ENCODE measurements at regions not wholly inside any gene's neighbourhood (a gene's known extent, or its start where the extent isn't known, plus 50 kb on each side); places are given as distances from the start of the nearest gene placed in this dataset.

- Histone ChIP-seq H3K27ac (ENCODE audit: low read depth, low read length, poor library complexity, severe bottlenecking) (no peak overlapping the region), H4K20me1 (ENCODE audit: insufficient read depth, low read length) (no peaks in the 10 kb centered on the region), H3K79me2 (ENCODE audit: insufficient read depth, low read depth, low read length) (no peaks in the 10 kb centered on the region), H3K4me2 (ENCODE audit: low read length) (peak overlapping the region; percentile 54), H2AFZ (ENCODE audit: low read length) (peak overlapping the region; percentile 90), H3K9me2 (ENCODE audit: insufficient read depth, low read length) (no peaks in the 10 kb centered on the region), H3K4me1 (ENCODE audit: insufficient read depth, low read length, poor library complexity, severe bottlenecking) (peaks cover 35% of the 10 kb centered on the region), H3K9me3 (ENCODE audit: low read length) (peaks cover 8% of the 10 kb centered on the region), H3K36me3 (ENCODE audit: insufficient read depth, low read length) (0 out of 2 replicates have a peak, but pooled peaks cover 6% of the 10 kb centered on the region), H3K4me3 (ENCODE audit: low read depth, low read length, poor library complexity, severe bottlenecking) (no peak overlapping the region)
- intact Hi-C loops (cut with micrococcal nuclease; ENCODE audit: unreplicated experiment), result no loop called here
- TF ChIP-seq, protein P1, sequence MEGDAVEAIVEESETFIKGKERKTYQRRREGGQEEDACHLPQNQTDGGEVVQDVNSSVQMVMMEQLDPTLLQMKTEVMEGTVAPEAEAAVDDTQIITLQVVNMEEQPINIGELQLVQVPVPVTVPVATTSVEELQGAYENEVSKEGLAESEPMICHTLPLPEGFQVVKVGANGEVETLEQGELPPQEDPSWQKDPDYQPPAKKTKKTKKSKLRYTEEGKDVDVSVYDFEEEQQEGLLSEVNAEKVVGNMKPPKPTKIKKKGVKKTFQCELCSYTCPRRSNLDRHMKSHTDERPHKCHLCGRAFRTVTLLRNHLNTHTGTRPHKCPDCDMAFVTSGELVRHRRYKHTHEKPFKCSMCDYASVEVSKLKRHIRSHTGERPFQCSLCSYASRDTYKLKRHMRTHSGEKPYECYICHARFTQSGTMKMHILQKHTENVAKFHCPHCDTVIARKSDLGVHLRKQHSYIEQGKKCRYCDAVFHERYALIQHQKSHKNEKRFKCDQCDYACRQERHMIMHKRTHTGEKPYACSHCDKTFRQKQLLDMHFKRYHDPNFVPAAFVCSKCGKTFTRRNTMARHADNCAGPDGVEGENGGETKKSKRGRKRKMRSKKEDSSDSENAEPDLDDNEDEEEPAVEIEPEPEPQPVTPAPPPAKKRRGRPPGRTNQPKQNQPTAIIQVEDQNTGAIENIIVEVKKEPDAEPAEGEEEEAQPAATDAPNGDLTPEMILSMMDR (conservative IDR thresholded peaks at IDR 0.05; ENCODE audit: low read length), result no peak
- no peak for TF ChIP-seq EZH2phosphoT487 (IDR thresholded peaks at IDR 0.05; ENCODE audit: borderline replicate concordance, low read depth, low read length)
- ChIA-PET POLR2A (interaction anchor here (0.7 to 0.8 kb wide), 2 partner anchors 10 to 551 kb away, joined by 3 to 4 read pairs; no protein-coding TSS in a partner anchor), CTCF (ENCODE audit: unreplicated experiment) (no interaction called here)
- no peak for DNase-seq (ENCODE audit: low spot score)
- BruUV-seq (replicated peaks), result no TSS peak
Measured at GRCh38 chr5:163908253-163908652, 402.8 kb downstream of the MAT2B start.

DNA sequence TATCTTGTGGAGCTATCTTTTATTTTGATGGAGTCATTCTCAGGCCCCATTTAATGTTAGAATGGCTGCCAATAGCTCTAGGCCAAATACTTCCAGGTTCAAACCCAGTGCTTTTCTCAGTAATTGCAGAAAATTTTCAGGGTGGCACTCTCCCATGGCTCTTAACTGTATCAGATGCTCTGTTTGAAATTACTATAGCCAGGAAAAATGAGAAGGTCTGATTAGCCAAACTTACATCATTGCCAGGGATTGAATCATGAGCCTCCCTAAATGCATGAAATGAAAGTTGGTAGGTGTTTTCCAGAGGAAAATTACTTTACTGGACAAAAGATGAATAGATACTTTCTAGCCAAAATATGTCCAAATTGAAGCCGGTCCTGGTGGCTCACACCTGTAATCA is 404.8 kb downstream of the MAT2B start:
- Histone ChIP-seq H3K79me2 (ENCODE audit: insufficient read depth, low read depth, low read length) (no peaks in the 10 kb centered on the region), H4K20me1 (ENCODE audit: insufficient read depth, low read length) (no peaks in the 10 kb centered on the region), H2AFZ (ENCODE audit: low read length) (no peak overlapping the region), H3K9me2 (ENCODE audit: insufficient read depth, low read length) (no peaks in the 10 kb centered on the region), H3K4me1 (ENCODE audit: insufficient read depth, low read length, poor library complexity, severe bottlenecking) (peaks cover 54% of the 10 kb centered on the region), H3K9me3 (ENCODE audit: low read length) (peaks cover 8% of the 10 kb centered on the region; the same call in 1 of the 2 replicates), H3K27ac (ENCODE audit: low read depth, low read length, poor library complexity, severe bottlenecking) (no peak overlapping the region), H3K36me3 (ENCODE audit: insufficient read depth, low read length) (0 out of 2 replicates have a peak, but pooled peaks cover 6% of the 10 kb centered on the region), H3K4me2 (ENCODE audit: low read length) (no peak overlapping the region), H3K4me3 (ENCODE audit: low read depth, low read length, poor library complexity, severe bottlenecking) (no peak overlapping the region)
- CTCF ChIA-PET (ENCODE audit: unreplicated experiment), result no interaction called here
- POLR2A ChIA-PET, result no interaction called here
- no peak for TF ChIP-seq EZH2phosphoT487 (IDR thresholded peaks at IDR 0.05; ENCODE audit: borderline replicate concordance, low read depth, low read length)
- TF ChIP-seq, protein P1 (conservative IDR thresholded peaks at IDR 0.05; ENCODE audit: low read length), result no peak
- intact Hi-C loops (cut with micrococcal nuclease; ENCODE audit: unreplicated experiment), result loop anchor here (10.0 kb wide), 1 partner anchor 475 kb away; the partner anchor contains the start of gene CCNG1
- DNase-seq (ENCODE audit: low spot score), result no peak
- BruUV-seq (replicated peaks), result no TSS peak

GRCh38 chr5:163912046-163912445 is 406.6 kb downstream of the MAT2B start:
- intact Hi-C loops (cut with micrococcal nuclease; ENCODE audit: unreplicated experiment), result loop anchor here (10.0 kb wide), 1 partner anchor 477 kb away; the partner anchor contains the start of gene CCNG1
- TF ChIP-seq, protein P1 (conservative IDR thresholded peaks at IDR 0.05; ENCODE audit: low read length), result no peak
- TF ChIP-seq EZH2phosphoT487 (IDR thresholded peaks at IDR 0.05; ENCODE audit: borderline replicate concordance, low read depth, low read length), result no peak
- no peak overlapping the region for H3K27ac ChIP-seq (ENCODE audit: low read depth, low read length, poor library complexity, severe bottlenecking)
- CTCF ChIA-PET (ENCODE audit: unreplicated experiment), result no interaction called here
- H3K4me3 ChIP-seq (ENCODE audit: low read depth, low read length, poor library complexity, severe bottlenecking), result no peak overlapping the region
- POLR2A ChIA-PET, result interaction anchor here (0.6 to 1.4 kb wide), 3 partner anchors 32 to 165 kb away, joined by 3 read pairs; no protein-coding TSS in a partner anchor
- no TSS peak for BruUV-seq (replicated peaks)
- no peak overlapping the region for H3K4me2 ChIP-seq (ENCODE audit: low read length)
- H3K9me2 ChIP-seq (ENCODE audit: insufficient read depth, low read length), result no peaks in the 10 kb centered on the region
- peaks cover 72% of the 10 kb centered on the region for H3K4me1 ChIP-seq (ENCODE audit: insufficient read depth, low read length, poor library complexity, severe bottlenecking)
- H3K9me3 ChIP-seq (ENCODE audit: low read length), result peaks cover 8% of the 10 kb centered on the region; the same call in 1 of the 2 replicates
- H3K36me3 ChIP-seq (ENCODE audit: insufficient read depth, low read length), result 0 out of 2 replicates have a peak, but pooled peaks cover 4% of the 10 kb centered on the region
- DNase-seq (ENCODE audit: low spot score), result no peak
- H4K20me1 ChIP-seq (ENCODE audit: insufficient read depth, low read length), result no peaks in the 10 kb centered on the region
- peak overlapping the region; percentile 82; the same call in 1 of the 2 replicates for H2AFZ ChIP-seq (ENCODE audit: low read length)
- no peaks in the 10 kb centered on the region for H3K79me2 ChIP-seq (ENCODE audit: insufficient read depth, low read depth, low read length)
